ENCODE measurements at regions not wholly inside any gene's neighbourhood (a gene's known extent, or its start where the extent isn't known, plus 50 kb on each side); places are given as distances from the start of the nearest gene placed in this dataset.

GRCh38 chr10:90179696-90180407 is 478.5 kb downstream of the KIF20B start:
- DNase-seq (no peak), ATAC-seq (no peak)
- Histone ChIP-seq H3K27me3 (no peaks in the 10 kb centered on the region), H3K27ac (no peak overlapping the region), H3K36me3 (no peaks in the 10 kb centered on the region), H3K9me3 (no peaks in the 10 kb centered on the region), H3K4me1 (no peaks in the 10 kb centered on the region), H3K4me3 (no peak overlapping the region)
- no peak for TF ChIP-seq CTCF (IDR thresholded peaks at IDR 0.05)
- intact Hi-C loops (cut with DNase I), result no loop called here

- H3K9me3 ChIP-seq, result no peaks in the 10 kb centered on the region
- no peaks in the 10 kb centered on the region for H3K36me3 ChIP-seq
- no peaks in the 10 kb centered on the region for H3K4me1 ChIP-seq
- no peak overlapping the region for H3K4me3 ChIP-seq
- TF ChIP-seq CTCF (IDR thresholded peaks at IDR 0.05), result no peak
- intact Hi-C loops (cut with DNase I), result no loop called here
- no peak overlapping the region for H3K27ac ChIP-seq
- no peaks in the 10 kb centered on the region for H3K27me3 ChIP-seq
- ATAC-seq (no peak), DNase-seq (no peak)
These were observed 479.7 kb downstream of the KIF20B start for GRCh38 chr10:90180886-90181691.

DNA sequence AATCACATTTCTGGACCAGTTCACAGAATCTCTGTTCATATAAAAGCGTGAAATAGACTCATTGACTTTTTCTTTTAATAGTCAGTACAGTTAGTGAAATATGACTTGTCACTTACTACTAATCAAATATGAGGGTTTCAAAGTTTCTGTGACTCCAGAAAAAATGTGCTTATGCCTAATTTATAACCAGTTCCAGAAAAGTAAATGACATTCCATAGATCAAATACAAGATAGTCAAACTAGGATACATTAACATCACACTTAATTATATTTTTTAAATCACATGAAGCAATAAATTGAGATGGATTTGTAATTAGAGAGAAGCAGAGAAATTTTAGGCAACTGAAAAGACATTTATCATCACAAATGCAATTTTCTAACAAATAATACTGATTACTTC is 491.4 kb downstream of the KIF20B start:
- no peak for TF ChIP-seq CTCF (IDR thresholded peaks at IDR 0.05)
- no peak overlapping the region for H3K27ac ChIP-seq
- DNase-seq, result no peak
- intact Hi-C loops (cut with DNase I), result no loop called here
- no peak overlapping the region for H3K4me3 ChIP-seq
- H3K4me1 ChIP-seq, result no peaks in the 10 kb centered on the region
- ATAC-seq, result no peak
- no peaks in the 10 kb centered on the region for H3K36me3 ChIP-seq
- no peaks in the 10 kb centered on the region for H3K27me3 ChIP-seq
- H3K9me3 ChIP-seq, result no peaks in the 10 kb centered on the region

DNA sequence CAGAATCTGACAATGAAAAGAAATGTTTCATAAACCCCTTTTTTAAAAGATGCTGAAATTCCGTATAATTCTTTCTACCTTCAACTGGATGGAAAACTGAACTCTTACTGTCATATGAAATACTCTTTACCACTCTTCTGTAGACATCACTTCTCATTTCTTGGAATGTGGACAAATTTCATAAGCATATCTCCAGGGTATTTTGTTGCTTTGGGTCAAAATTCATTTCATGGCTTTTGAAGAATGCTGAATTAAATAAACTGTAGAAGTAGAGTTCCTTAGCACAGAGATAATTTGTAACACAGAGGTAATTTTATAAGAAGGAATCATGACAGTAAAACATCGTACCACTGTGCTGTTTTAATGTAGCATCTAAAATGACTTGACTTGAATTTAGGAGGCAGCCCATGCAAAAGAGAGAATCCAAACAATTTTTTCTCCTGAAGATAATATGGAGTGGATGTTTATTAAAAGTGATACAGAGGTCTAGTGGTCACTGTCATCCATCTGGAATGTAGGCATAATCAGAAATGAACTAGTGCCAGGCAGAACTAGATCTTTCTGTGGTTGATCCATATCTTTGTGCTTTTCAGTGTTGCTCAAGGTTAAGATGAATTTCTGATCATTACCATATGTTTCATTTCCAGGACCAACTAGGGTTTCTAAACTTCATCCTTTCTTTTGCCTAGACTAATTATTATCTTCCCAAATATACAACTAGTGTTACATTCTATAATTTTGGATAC is 492.0 kb downstream of the KIF20B start:
- no peak for TF ChIP-seq CTCF (IDR thresholded peaks at IDR 0.05)
- ATAC-seq, result no peak
- no peak for DNase-seq

DNA sequence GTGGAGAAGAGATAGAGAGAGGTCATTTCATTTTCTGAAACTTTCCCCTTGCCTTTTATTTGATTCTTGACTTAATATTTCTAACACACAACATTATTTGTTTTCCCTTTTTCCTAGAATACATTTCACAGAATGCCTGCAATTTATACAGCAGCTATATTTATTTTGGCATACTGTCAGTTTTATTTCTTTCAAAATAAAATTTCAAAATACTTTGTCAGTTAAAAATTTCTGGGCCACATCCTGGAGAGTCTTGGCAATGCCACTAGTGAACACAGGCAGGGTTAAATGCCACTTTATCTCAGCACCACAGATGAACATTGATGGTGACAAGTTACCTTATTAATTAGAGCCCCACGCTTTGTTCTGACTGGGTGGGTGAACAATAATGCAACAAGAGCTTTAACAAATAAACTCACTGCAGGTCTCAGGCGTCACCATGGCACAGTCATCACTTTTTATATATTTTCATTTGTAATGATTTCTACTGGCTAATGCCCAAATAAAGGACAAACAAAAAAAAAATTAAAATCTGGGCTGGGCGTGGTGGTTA is 494.0 kb downstream of the KIF20B start:
- H3K4me1 ChIP-seq, result no peaks in the 10 kb centered on the region
- no peak for TF ChIP-seq CTCF (IDR thresholded peaks at IDR 0.05)
- no peaks in the 10 kb centered on the region for H3K9me3 ChIP-seq
- H3K4me3 ChIP-seq, result no peak overlapping the region
- intact Hi-C loops (cut with DNase I), result no loop called here
- no peaks in the 10 kb centered on the region for H3K36me3 ChIP-seq
- no peaks in the 10 kb centered on the region for H3K27me3 ChIP-seq
- DNase-seq (no peak), ATAC-seq (no peak)
- H3K27ac ChIP-seq, result no peak overlapping the region

More for the DNA sequence above, 492.0 kb downstream of the KIF20B start:
- intact Hi-C loops (cut with DNase I), result no loop called here
- Histone ChIP-seq H3K9me3 (no peaks in the 10 kb centered on the region), H3K4me1 (no peaks in the 10 kb centered on the region), H3K27ac (no peak overlapping the region), H3K27me3 (no peaks in the 10 kb centered on the region), H3K4me3 (no peak overlapping the region), H3K36me3 (no peaks in the 10 kb centered on the region)
